ENCODE measurements at regions not wholly inside any gene's neighbourhood (a gene's known extent, or its start where the extent isn't known, plus 50 kb on each side); places are given as distances from the start of the nearest gene placed in this dataset.
A peak's percentile ranks its signal among the peaks of the same experiment; 100 is the strongest.

- DNase-seq (ENCODE audit: low spot score) (no peak), ATAC-seq (ENCODE audit: low FRiP score) (no peak)
- no peak for TF ChIP-seq CTCF (IDR thresholded peaks at IDR 0.05)
Observed at GRCh38 chr6:78580923-78581322, 286.4 kb upstream of the IRAK1BP1 start.

DNA sequence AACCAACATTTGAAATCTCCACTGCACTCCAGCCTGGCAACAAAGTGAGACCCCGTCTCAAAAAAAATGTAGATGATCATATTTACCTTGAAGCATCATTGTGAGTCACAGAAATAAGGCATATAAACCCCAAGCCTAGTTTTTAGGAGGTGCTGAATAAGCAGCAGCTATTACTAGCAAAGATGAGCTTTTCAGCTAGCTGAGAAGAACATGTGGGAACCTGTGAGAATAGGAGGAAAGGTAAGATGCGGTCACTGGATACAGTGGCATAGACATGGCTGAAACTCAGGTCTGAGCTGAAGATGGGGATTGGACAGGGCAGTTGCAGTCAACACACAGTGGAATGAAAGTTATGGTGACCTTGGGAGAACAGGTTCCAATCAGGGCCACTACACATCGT lies 284.3 kb upstream of the IRAK1BP1 start:
- ATAC-seq (ENCODE audit: low FRiP score) (no peak), DNase-seq (ENCODE audit: low spot score) (no peak)
- TF ChIP-seq CTCF (IDR thresholded peaks at IDR 0.05) = no peak

DNA sequence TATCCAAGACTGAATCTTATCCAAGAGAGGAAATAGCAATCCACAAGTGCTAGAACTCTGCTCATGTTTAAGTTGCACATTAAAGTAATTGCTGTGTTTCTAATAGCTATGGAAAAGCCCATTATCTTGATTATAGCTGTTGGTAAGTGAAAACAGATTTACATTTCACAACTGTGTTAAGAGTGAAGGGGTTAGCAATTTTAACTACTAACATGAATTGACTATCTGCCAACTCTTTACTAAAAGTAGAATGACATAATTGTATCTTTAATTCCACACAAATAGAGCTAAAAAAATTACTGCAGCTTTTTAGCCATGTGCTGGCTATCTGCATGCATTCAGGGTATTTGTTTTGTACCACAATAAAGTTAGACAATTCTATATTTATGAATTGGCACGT lies 277.9 kb upstream of the IRAK1BP1 start:
- TF ChIP-seq CTCF (IDR thresholded peaks at IDR 0.05) = no peak
- ATAC-seq (ENCODE audit: low FRiP score) (no peak), DNase-seq (ENCODE audit: low spot score) (no peak)

- no peak for DNase-seq (ENCODE audit: low spot score)
- no peak for ATAC-seq (ENCODE audit: low FRiP score)
- TF ChIP-seq CTCF (IDR thresholded peaks at IDR 0.05) = no peak
Observed at GRCh38 chr6:78593898-78594667, 273.3 kb upstream of the IRAK1BP1 start.

DNA sequence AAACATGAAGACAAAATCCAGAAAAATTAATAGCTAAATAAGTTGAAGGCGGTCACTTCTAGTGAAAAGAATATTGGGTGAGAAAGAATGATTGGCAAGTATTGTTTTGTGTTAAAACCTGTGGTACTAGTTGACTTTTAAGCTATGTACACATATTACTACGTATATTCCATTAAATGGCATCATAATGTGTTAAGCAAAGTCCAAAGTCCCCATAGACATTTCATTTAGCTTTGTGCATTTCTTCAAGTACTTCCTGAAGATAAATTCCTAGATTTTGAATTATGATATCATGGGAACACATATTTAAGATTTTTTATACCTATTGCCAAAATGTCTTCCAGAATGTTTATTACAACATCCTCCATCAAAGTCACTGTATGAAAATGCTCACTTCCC lies 272.7 kb upstream of the IRAK1BP1 start:
- DNase-seq (ENCODE audit: low spot score) = no peak
- ATAC-seq (ENCODE audit: low FRiP score) = no peak
- TF ChIP-seq CTCF (IDR thresholded peaks at IDR 0.05) = no peak

- ATAC-seq (ENCODE audit: low FRiP score) = no peak
- no peak for TF ChIP-seq CTCF (IDR thresholded peaks at IDR 0.05)
- DNase-seq (ENCODE audit: low spot score) = no peak
Observed at GRCh38 chr6:78597966-78598365, 269.4 kb upstream of the IRAK1BP1 start.

DNA sequence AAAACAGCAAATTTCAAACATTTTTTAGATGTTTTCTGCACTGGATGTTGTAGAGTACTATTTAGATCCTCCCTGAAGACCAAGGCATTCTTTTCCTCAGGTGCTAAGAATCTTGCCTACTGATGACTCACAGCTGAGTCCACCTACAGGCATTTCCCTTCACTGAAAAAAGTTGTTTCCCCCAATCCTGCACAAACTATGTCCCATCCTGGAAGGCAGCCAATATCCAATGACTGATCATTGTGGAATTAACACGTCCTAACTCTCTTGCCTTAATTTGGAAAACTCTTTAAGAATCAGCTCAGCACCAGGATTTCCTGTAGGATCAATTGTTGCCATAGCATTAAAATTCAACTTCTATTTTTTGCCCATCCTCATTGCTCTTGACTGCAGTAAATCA lies 268.4 kb upstream of the IRAK1BP1 start:
- TF ChIP-seq CTCF (IDR thresholded peaks at IDR 0.05) = no peak
- ATAC-seq (ENCODE audit: low FRiP score) (peak; percentile 83), DNase-seq (ENCODE audit: low spot score) (no peak)

All from omental fat pad (tissue), 3 donors.